HG03432 (cell line): ENCODE measurements at regions not wholly inside any gene's neighbourhood (a gene's known extent, or its start where the extent isn't known, plus 50 kb on each side); places are given as distances from the start of the nearest gene placed in this dataset.

Source experiments
- ATAC-seq: cut with Tn5 transposase; IDR thresholded peaks from one replicate; pipeline ENCODE4 v1.9.1; 2021; ENCODE audit warnings: mild to moderate bottlenecking, moderate library complexity; ENCODE audit not compliant: unreplicated experiment

GRCh38 chr10:91127341-91128082 lies 93.0 kb upstream of the PCGF5 start:
- ATAC-seq: no peak

GRCh38 chr10:91135113-91135512 lies 85.3 kb upstream of the PCGF5 start:
- ATAC-seq: no peak

GRCh38 chr10:91137011-91137643 lies 83.3 kb upstream of the PCGF5 start:
- ATAC-seq: no peak

DNA sequence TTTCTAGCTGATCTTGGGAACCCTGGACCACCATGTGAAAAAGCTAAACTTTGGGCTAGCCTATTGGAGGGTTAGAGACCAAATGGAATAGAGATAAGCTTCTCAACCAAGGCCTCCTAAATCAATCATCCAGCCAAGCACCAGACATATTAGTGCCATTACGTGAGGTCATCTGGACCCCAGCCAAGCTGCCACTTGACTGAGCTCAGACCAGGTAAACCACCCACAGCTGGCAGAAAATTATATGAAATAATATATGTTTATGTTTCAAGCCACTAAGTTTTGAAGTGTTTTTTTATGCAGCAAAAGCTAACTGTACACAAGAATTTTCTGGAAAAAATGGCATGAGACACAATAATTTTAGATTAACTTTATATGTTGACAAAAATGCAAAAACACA lies 82.6 kb upstream of the PCGF5 start:
- no peak for ATAC-seq

DNA sequence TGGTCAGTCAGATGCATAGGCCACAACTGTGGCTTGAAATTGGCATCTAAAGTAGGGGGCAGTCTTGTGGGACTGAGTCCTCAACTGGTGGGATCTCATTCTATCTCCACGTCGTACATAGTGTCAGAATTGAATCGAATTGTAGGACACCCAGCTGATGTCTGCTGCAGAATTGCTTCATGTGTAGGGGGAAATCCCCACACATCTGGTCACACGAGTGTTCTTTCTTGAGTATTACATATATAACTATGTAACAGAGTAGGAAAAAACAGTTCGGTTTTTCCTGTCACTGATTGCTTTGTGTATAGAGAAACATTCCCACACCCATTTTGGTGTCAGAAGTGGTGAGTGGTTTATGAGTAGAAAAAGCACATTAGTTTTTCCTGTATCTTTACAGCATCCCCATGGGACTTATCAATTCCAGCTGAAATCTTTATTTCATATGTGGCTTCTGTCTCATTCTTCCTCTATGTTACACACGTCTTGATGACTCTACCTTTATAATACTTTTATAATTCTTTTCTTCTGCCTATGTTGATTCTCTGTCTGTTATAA lies 79.4 kb upstream of the PCGF5 start:
- ATAC-seq: no peak

DNA sequence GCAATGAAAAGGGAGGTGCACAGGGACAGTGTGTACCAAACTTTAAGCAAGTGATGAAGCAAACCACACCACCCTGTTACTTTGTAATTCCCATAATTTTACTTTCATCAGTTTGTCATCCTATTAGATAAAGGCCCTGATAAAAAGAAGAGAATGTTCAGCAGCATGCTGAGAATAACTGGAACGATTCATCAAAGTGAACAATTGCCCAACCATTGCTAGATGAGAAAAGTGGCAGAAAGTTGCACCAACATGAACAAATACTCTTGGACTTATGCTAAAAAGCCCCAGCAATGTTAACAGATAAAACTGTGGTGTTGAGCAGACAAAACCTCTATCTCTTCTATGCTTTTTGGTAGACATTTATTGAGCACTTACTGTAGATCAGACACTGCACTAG lies 75.5 kb upstream of the PCGF5 start:
- no peak for ATAC-seq

- no peak for ATAC-seq
These were observed 74.3 kb upstream of the PCGF5 start for GRCh38 chr10:91146146-91146545.

DNA sequence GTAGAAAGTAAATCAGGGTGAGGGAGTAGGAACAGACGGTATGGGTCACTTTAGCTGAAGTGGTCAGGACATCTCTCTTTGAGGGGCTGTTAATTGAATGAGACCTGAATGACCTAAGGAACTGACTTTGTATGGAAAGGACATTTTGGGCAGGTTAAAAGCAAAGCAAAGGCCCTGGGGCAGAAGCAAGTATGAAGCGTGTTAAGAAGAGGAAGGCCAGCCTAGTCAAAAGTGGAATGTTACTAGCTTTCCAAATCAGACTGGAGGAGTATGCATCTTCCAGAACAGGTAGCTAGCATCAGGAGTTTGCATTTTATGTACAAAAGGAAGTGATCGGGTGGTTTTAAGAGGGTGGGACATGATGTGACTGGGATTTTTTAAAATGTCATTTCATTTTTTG lies 70.9 kb upstream of the PCGF5 start:
- no peak for ATAC-seq

DNA sequence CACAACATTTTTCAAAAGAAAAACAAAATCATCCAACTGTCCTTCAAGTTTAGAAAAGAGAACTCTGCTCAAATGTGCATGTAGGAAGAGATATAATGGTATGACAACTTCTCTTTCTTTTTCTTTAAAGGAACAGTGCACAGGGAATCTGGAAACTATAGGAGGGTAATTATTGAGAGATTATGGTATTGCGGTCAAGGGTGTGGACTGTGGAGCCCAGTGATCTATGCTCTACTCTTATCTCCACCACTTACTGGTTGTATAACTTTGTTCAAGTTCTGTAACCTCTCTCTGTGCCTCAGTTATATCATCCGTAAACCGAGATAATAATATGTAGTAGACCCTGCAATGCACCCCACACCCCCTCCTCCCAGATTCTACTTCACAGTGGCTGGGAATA lies 69.8 kb upstream of the PCGF5 start:
- no peak for ATAC-seq

GRCh38 chr10:91153508-91153907 lies 67.0 kb upstream of the PCGF5 start:
- ATAC-seq: no peak

DNA sequence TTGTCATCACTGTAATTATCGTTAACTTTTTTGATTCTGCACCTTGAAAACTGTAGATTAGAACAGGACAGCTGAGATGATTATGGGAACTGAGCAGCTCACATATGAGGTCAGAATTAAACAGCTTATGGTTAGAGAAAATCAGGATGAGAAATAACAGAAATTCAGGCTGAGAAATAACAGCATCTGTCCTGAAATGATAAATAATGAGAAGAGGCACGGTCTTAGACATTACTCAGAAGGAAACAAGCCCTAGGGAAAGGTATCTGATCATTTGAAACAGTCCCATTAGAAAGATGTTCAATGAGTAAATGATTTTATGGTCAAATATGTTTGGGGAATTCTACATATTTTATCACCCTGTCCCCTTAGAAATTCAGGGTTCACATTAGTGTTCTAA lies 65.6 kb upstream of the PCGF5 start:
- ATAC-seq: no peak

GRCh38 chr10:91156196-91156595 lies 64.3 kb upstream of the PCGF5 start:
- ATAC-seq: no peak

DNA sequence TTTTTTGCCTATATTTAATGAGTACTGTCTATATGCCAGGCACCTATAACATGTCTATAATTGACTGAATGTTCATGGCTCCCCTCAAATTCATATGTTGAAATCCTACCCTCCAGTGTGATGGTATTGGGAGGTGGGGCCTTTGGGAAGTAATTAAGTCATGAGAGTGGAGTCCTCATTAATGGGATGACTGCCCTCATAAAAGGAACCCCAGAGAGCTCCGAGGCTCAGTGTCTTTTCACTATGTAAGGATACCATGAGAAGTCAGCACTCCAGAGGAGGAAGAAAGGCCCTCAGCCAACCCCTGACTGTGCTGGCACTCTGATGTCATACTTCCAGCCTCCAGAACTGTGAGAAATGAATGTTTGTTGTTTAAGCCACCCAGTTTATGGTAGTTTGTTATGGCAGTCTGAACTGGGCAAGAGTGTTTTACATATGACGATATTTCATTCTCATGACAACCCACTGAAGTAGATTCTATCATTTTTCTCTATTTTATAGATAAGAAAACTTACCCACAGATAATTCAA lies 61.1 kb upstream of the PCGF5 start:
- no peak for ATAC-seq

DNA sequence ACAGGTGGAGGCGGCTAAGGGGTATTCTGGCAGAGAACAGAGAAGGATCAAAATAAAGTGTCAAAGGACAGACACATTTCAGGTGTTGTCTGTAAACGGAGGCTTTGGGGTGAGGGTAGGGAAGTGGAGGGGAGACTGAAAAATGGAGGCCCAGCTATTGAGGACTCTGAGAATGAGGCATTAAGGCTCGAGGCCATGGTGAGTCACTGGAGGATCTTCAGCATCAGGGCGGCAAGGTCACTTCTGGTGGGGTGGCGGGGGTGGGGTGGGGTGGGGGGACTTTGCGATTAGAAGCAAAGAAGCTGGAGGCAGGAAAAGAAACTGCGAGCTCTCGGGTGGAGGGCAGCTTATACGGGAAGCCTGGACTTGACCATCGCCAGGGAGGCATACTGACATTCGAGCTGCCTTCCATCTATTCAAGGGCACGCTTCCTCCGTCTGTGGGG lies 58.4 kb upstream of the PCGF5 start:
- ATAC-seq: no peak

- peak; percentile 62 for ATAC-seq
These were observed 57.8 kb upstream of the PCGF5 start for GRCh38 chr10:91162495-91163268.

- peak; percentile 60 for ATAC-seq
These were observed 57.1 kb upstream of the PCGF5 start for GRCh38 chr10:91163269-91163868.

GRCh38 chr10:91163869-91164474 lies 56.5 kb upstream of the PCGF5 start:
- ATAC-seq: peak; percentile 31

DNA sequence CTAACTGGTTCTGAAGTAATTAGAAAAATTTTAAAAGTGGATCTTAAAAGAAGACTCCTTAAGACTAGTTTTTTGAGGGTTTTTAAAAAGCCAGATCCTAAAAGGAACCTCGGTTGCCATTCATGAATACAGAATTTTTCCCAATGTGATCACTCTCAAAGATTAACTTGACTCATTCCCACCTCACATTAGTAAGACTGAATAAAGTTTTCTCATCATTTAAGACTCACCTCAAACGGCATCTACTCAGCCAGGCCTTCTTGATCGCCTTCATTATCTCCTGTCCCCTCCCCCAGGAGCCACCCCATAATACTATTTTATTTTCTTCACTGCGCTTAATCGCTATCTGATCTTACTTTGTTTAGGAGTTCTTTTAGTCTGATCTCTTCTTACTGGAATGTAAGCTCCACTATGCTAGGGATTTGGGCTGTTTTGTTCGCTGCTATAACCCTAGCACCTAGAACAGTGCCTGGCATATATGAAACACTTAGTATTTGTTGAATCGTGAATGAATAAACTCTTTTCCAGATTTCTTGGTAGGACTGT lies 55.9 kb upstream of the PCGF5 start:
- no peak for ATAC-seq

- ATAC-seq: no peak
These were observed 53.1 kb upstream of the PCGF5 start for GRCh38 chr10:91167406-91167805.

- no peak for ATAC-seq
These were observed 50.0 kb upstream of the PCGF5 start for GRCh38 chr10:91170418-91170817.
